SIG-M5 treated with dmso at 0.1 percent for 504 hours (cell line): ENCODE measurements at regions not wholly inside any gene's neighbourhood (a gene's known extent, or its start where the extent isn't known, plus 50 kb on each side); places are given as distances from the start of the nearest gene placed in this dataset.

Source experiments
- DNase-seq: peaks from one replicate; lab custom pipeline; 2025; ENCODE audit not compliant: unreplicated experiment; lab: John Stamatoyannopoulos, UW

DNA sequence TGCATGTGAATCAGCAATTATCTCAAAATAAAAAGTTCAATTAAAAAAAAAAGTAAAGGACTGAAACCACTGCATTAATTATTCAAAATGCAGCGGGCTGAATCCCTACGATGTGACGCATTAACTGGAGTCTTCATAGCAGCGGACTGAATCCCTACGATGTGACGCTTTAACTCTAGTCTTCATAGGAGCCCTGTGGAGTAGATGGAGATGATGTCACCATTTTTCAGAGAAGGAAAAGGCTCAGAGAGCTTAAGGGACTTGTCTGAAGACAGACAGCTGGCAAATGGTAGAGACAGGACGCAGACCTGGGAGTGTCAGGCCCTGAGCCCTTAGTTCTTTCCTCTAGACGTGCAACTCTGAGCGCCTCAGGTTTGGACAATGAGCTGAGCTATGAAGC lies 168.0 kb upstream of the MYL2 start:
- DNase-seq = no peak

DNA sequence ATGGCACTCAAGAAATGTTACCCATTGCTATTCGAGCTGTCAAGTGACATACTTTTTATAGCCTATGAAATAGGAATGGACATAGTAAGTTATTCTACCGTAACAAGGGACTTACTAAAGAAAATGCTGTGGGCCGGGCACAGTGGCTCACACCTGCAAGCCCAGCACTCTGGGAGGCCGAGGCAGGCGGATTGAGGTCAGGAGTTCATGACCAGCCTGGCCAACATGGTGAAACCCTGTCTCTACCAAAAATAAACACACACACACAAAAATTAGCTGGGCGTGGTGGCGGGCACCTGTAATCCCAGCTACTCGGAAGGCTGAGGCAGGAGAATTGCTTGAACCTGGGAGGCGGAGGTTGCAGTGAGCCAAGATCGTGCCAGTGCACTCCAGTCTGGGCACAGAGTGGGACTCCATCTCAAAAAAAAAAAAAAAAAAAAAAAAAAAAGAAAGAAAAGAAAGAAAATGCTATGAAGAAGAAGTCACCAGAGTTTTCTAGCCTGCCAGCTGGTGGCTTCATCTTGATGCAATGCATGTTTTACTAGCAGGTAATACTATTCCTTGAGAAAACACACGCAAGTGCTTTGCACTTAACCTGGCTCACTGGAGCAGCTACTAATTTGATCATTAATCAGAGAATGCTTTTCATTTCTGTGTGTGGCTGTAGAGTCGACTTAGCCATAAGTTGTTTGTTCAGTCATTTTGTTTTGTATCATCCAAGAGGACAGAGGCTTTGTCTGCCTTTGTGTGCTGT lies 166.7 kb upstream of the MYL2 start:
- DNase-seq = no peak

GRCh38 chr12:111085096-111085495 lies 164.7 kb upstream of the MYL2 start:
- no peak for DNase-seq

DNA sequence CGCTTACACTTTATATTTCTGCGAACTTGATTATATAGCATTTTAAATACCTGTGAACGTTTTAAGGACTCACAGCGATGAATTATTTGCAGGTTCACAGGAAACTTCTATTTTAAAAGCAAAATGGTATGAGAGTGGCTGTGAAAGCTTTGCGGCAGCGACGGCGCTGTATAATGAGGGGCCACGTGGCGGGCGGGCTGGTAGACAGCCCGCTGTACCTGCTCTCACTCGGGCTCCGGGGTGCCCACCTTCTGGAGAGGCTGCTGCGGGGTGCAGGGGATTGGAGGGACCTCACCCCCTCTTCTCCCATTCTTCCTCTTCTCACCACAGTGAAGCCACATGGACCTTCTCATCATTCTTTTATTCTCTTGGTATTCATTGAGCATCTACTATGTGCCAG lies 164.2 kb upstream of the MYL2 start:
- no peak for DNase-seq

DNA sequence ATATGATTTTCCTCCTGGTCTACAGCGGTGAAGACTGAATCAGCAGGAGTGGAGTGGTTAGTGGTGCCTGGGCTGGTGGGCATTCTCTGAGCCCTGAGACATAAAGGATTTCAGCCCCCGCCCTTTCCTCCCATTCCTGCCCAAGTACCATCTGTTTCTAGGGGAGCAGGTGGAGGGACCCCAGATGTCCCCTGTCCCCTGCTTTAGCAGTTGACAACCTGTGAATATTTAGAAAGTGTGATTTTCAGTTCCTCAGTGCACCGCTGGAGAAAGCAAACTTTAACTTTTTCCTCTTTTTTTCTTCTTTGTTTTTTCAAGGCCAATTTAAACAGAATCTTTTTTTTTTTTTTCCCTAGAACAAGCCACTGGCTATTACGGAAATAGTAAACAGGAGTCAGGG lies 163.8 kb upstream of the MYL2 start:
- no peak for DNase-seq

GRCh38 chr12:111081600-111081999 lies 161.2 kb upstream of the MYL2 start:
- no peak for DNase-seq

- no peak for DNase-seq
Measured at GRCh38 chr12:111078731-111079130, 158.4 kb upstream of the MYL2 start.

DNA sequence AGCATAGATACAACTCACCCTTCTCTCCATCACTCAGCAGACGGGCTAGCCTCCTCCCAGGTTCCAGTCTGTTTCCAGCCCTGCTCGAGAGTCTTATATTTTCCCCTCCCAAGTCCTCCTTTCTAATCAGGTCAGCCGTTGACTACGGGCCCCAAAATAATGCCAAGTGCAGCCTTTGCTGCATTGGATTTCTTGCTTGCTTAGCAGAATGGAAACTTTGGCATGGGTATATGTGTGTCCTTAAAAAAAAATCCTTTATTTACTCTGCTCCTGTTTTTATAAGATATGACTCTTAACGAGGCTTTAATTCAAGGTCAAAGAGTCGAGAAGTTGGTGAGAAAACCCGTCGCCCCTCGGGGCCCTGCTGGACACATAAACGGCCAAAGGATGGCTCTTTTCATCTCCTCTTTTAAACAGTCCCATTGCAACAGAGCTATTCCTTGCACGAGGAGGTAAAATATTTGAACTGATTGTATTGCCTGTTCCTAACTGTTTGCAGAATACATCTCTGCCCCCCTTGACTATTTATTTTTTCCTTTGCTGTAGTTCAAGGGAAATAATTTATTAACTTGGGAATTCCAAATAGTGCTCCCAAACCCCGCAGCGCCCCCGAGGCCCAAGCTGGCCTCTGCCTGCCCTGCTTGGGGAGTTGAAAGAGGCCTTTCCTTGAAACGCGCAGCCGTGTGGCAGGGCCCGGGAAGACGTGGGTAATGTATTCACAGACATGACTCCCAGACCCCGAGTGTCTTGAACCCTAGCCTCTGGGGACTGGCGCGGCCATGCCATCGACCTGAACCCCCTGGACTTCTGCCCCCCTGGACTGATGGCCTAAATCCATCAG lies 156.5 kb upstream of the MYL2 start:
- no peak for DNase-seq

DNA sequence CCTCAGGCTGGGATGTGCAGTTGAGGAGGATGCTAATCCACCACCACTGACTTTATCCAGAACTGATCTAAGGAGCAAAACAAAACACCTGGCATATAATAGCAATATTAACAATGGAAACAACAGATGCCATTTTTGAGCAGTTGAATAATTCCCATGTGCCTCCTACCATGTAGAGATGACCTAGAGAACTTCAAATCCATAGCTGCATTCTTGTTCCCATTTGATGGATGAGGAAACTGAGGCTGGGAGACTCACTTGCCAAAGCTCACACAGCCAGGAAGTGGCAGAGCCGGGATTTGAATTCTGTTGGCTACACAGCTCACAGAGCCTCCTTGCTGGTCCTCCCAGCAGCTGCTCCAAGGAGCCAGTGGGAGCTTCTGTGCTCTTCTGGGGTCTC lies 155.8 kb upstream of the MYL2 start:
- no peak for DNase-seq

- no peak for DNase-seq
Measured at GRCh38 chr12:111074965-111075364, 154.6 kb upstream of the MYL2 start.

DNA sequence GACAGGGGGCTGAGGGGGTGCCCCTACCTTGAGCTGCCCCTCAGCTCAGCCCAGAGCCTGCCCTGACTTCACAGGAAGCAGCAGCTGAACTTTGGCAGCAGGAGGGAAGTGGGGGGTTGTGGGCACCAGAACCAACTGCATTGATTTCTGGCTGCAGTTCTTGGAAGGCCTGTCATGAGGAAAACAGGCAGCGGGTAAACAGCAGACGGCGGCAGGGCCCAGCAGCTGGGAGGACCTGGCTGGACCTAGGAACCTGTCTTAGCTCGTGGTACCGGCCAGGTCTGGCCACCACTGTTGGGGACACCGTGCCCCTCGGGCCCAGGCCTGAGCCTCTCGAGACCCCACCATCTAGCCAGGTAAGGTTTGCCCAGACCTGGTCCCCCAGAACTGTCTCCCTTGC lies 154.2 kb upstream of the MYL2 start:
- DNase-seq = no peak

DNA sequence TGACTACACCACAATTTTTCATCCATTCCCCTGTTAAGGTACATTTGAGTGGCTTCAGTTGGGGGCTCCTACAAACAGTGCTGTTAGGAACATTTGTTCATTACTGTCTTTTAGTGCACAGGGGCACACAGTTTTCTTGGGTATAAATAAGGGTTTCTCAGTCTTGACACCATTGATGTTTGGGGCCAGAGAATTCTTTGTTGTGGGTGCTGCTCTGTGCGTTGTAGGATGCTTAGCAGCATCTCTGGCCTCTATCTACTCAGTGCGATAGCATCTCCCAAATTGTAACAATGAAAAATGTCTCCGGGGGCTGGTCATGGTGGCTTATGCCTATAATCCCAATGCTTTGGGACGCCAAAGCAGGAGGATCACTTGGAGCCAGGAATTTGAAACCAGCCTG lies 153.0 kb upstream of the MYL2 start:
- DNase-seq = no peak

DNA sequence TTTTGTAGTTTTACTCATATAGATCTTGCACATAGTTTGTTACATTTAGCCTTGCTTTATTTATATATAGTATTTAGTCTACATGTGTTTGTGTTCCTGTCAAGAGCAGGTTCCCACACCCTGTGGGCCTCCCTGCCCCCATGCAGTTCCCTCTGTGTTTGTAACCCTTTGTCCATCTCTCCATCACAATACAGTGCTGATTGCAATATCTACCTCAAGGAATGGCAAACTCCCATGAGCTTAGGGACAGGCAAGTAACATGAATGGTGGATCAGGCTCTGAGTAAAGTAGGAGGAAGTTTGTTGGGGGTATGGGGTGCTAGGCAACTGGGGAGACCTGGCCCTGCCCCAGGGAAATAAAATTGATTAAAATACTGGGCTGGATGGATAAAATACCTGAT lies 151.9 kb upstream of the MYL2 start:
- DNase-seq = no peak

DNA sequence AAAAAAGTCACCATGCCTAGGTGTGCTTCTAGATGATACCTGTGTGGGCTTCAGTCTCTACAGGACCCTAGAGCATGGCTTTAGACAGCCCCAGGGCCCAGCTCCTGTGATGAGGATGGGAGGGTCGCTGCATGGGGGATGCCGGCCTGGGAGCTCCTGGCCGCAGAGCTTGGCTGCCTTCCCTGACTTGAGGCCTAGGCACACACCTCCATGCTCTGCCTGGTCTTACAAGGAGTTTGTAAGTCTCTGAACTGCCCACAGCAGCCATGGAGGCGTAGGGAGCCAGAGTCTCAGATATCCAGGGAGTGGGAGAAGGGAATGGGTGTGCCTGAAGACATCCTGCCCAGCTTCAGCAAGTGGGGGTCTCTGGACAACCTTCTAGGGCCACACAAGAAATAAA lies 149.5 kb upstream of the MYL2 start:
- no peak for DNase-seq

DNA sequence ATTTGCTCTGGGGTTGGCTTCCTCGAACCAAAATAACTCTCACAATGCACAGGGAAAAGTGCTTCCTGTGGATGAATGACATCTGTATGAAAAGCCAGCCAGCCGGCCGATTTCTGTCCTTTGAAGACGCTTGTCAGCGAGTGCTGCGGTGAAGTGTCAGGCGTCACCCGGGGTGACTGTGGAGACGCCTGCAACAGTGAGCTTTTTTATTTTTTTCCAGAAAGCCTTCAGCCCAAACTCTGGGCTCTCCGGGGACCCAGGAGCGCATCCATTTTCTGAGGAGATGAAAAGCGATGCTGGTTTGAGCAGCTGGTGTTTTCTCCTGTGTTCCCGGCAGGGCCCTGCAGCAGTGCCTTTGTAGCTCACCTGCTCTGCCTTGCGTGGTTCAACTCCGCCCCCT lies 147.9 kb upstream of the MYL2 start:
- DNase-seq = no peak

DNA sequence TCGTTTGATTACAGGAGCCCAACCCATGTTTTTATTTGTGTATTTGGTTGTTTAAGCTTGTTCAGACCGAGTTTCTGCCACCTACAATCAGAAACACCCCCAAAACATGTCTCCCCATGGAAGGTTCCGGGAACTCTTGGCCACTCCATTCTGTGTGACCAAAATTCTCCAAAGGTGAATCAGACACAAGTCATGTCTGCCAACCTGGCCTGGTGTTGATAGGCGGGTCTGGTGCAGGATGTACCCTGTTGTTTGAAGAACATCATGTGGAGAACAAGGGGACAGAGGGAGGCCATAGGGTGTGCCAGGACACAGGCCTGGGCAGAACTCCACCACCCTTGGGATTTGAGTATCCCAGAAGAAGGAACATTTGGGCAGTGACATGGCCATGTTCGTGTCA lies 147.1 kb upstream of the MYL2 start:
- DNase-seq = no peak

DNA sequence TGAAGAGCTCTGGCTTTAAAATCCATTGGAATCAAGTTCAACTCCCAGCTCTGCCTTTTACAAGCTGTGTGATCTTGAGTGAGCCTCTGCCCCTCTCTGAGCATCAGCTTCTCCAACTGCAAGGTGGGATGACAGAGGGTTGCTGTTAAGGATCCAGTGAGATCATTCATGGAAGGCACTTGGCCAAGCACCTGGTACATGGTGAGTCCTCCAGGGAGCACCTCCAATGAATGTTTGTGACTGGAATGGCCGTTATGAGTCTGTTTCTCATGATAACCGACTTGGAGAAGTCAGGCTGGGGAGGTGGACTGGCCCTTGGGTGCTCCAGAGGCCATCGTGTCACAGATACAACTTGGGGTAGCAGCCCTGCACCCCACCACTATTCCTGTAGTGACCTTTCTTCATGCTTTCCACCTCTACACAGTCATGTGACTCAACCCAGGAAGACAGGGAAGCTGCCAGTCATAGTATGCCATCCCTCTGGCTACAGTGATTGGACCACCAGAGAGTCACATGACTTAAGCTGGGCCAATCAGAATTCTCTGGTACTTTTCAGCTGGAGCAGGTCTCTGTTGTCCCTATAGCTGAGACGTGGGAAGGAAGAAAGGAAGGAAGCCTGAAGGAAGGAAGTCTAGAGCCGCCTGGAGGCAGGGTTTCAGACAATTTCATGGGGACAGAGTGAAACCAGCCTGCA lies 146.5 kb upstream of the MYL2 start:
- no peak for DNase-seq

GRCh38 chr12:111064982-111065381 lies 144.6 kb upstream of the MYL2 start:
- DNase-seq = no peak

GRCh38 chr12:111064154-111064553 lies 143.8 kb upstream of the MYL2 start:
- DNase-seq = no peak

DNA sequence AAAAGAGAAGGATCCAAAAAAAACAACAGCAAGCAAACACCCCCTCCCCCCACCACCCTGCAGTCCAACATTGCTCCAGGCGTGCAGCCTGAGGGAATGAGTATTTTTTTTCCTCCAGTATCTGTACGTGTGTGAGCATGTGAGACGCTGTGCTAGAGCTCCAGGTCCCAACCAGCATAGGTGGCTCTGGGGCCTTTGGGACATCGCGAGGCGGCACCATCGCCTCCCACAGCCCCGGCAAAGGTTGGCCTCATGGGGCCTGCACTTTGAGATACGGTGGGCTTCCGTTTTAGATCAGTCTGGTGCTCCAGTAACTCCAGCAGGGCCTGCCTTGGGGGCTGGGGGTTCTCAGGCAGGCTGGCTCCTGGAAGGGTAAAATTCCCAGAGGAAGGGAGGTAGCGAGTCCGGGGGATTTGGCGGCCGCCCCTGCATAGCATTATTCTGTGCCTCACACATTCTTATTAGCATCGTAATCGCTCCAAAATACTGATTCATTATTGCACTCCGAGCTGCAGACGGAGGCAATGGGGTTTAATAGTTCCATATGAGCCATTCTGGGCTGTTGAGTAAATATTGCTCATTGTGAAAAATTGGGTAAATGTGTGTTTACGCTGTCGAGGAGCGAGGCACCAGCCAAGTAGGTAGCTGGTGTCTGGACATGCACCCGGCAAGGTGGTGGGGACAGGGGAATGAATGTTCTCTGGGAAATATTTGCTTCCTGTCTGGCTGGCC lies 143.1 kb upstream of the MYL2 start:
- no peak for DNase-seq

DNA sequence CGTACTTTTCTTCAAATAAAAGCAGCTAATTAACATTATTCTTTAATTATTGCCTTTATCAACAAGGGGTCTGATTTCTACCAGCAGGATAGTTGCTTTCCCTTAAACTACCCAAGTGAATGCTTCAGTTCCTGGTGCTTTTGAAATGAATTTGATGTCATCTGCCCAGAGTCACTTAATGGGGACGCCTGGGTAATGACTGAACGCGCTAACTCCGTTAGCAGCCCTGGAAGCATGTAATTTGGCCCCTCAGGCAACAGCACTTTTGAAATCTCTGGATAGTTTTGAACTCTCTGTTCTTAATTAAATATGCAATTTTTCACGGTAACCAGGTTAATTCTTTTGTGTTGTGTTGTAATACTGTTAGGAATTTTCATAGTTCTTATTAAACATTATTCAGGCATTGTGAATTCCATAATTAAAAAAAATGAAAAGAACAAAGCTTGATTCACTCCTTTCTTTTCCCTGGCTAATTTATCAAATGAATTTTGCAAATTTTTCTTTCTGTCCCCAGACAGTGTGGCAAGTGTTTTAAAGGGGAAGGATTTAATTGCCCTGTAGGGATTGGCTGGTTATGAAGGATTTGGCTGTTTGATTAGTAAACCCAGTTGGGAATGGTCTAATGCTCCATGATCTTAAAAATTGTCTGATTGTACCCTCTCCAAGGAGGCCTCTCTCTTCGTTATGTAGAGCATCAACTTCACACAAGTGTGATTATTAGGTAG lies 137.5 kb upstream of the MYL2 start:
- no peak for DNase-seq
